Neural progenitor cell (in vitro differentiated cells): ENCODE measurements at regions not wholly inside any gene's neighbourhood (a gene's known extent, or its start where the extent isn't known, plus 50 kb on each side); places are given as distances from the start of the nearest gene placed in this dataset.
A peak's percentile ranks its signal among the peaks of the same experiment; 100 is the strongest.

Experiments
- DNase-seq: peaks from one replicate; pipeline ENCODE4 v3.0.0-alpha.2; 2016; ENCODE audit warnings: low spot score
- H2AFZ ChIP-seq: fragments of 200-600 bp; sonication (generic); replicated peaks from 2 replicates; pipeline ENCODE4 v1.6.1; 2016; ENCODE audit warnings: antibody characterized with exemption
- H3F3A ChIP-seq: fragments of 200-600 bp; sonication (generic); 2 replicates; pipeline ENCODE4 v1.6.1; 2016; ENCODE audit warnings: antibody characterized with exemption, low read depth
- H3K27ac ChIP-seq: fragments of 200-600 bp; sonication (generic); 2 replicates; pipeline ENCODE4 v1.5.1; 2016; ENCODE audit warnings: mild to moderate bottlenecking
- H3K27me3 ChIP-seq: fragments of 200-600 bp; sonication (generic); 2 replicates; pipeline ENCODE4 v1.6.1; 2016; ENCODE audit warnings: mild to moderate bottlenecking, moderate library complexity
- H3K36me3 ChIP-seq: fragments of 200-600 bp; sonication (generic); 2 replicates; pipeline ENCODE4 v1.5.1; 2016
- H3K4me1 ChIP-seq: fragments of 200-600 bp; sonication (generic); 2 replicates; pipeline ENCODE4 v1.6.1; 2016; ENCODE audit warnings: mixed run types
- H3K4me2 ChIP-seq: fragments of 200-600 bp; sonication (generic); 2 replicates; pipeline ENCODE4 v1.6.1; 2016
- H3K4me3 ChIP-seq: fragments of 200-600 bp; sonication (generic); 2 replicates; pipeline ENCODE4 v1.5.1; 2016
- H3K79me2 ChIP-seq: fragments of 200-600 bp; sonication (generic); 2 replicates; pipeline ENCODE4 v1.6.1; 2016; ENCODE audit warnings: low read depth
- H3K9ac ChIP-seq: fragments of 200-600 bp; sonication (generic); 2 replicates; pipeline ENCODE4 v1.6.1; 2016
- H3K9me3 ChIP-seq: fragments of 200-600 bp; sonication (generic); 2 replicates; pipeline ENCODE4 v1.5.1; 2016; ENCODE audit warnings: low read depth
- H4K20me1 ChIP-seq: fragments of 200-600 bp; sonication (generic); 2 replicates; pipeline ENCODE4 v1.6.1; 2016; ENCODE audit warnings: low read depth
- H3K27ac Mint-ChIP-seq: 3 replicates; pipeline ENCODE4 v1.8.0; 2021; ENCODE audit warnings: mixed read lengths
- H3K27me3 Mint-ChIP-seq: 2 replicates; pipeline ENCODE4 v1.8.0; 2022; ENCODE audit warnings: low read depth, mild to moderate bottlenecking, inconsistent platforms, moderate library complexity, mixed read lengths; ENCODE audit not compliant: insufficient read depth
- H3K36me3 Mint-ChIP-seq: 3 replicates; pipeline ENCODE4 v1.8.0; 2021; ENCODE audit warnings: mixed read lengths
- H3K4me1 Mint-ChIP-seq: 3 replicates; pipeline ENCODE4 v1.8.0; 2021; ENCODE audit warnings: mixed read lengths
- H3K4me3 Mint-ChIP-seq: 3 replicates; pipeline ENCODE4 v1.8.0; 2021; ENCODE audit warnings: mild to moderate bottlenecking, moderate library complexity, mixed read lengths
- H3K9me3 Mint-ChIP-seq: 3 replicates; pipeline ENCODE4 v1.8.0; 2020; ENCODE audit warnings: mixed read lengths
- EZH2 ChIP-seq: fragments of 200-600 bp; sonication (generic); IDR thresholded peaks from 2 replicates; pipeline ENCODE4 v1.6.1; 2017; ENCODE audit warnings: antibody characterized with exemption, mild to moderate bottlenecking, moderate library complexity
- EZH2phosphoT487 ChIP-seq: fragments of 200-600 bp; sonication (generic); IDR thresholded peaks from 2 replicates; pipeline ENCODE4 v1.6.1; 2017; ENCODE audit warnings: antibody characterized with exemption
- TF ChIP-seq, protein P1 (sequence below): fragments of 200-600 bp; sonication (generic); IDR thresholded peaks from 2 replicates; pipeline ENCODE4 v1.5.1; 2017; ENCODE audit warnings: antibody characterized with exemption, mild to moderate bottlenecking

DNA sequence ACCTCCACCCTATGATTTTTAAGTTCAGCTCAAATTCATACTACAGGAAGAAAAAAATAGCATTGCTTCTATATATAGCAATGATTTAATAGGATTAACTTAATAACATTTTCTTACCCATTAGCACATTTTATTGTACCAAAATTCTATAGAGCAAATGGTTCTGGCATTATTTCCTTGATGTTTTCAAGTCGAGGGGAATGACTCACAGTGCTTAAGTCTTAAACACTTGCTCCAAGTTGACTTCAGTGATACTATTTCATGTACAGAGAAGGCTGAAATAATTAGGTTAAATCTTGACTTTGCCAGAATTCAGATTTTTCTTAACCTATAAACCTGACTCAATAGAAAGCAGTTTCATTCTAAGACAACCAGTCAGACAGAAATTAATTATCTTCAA, 1133.8 kb downstream of the SORCS3 start:
- H3K27me3 Mint-ChIP-seq, result peaks cover 4% of the 10 kb centered on the region
- no peak for DNase-seq
- Histone ChIP-seq H3F3A (no peaks in the 10 kb centered on the region), H3K4me1 (peaks cover 10% of the 10 kb centered on the region), H3K27ac (no peak overlapping the region), H3K27me3 (no peaks in the 10 kb centered on the region), H3K79me2 (no peaks in the 10 kb centered on the region), H3K4me2 (no peak overlapping the region), H3K4me3 (no peak overlapping the region), H4K20me1 (no peaks in the 10 kb centered on the region), H3K36me3 (no peaks in the 10 kb centered on the region), H3K9ac (no peak overlapping the region), H2AFZ (no peak overlapping the region), H3K9me3 (no peaks in the 10 kb centered on the region)
- H3K9me3 Mint-ChIP-seq, result no peaks in the 10 kb centered on the region
- no peak overlapping the region for H3K27ac Mint-ChIP-seq
- peaks cover 4% of the 10 kb centered on the region for H3K4me1 Mint-ChIP-seq
- TF ChIP-seq, protein P1, sequence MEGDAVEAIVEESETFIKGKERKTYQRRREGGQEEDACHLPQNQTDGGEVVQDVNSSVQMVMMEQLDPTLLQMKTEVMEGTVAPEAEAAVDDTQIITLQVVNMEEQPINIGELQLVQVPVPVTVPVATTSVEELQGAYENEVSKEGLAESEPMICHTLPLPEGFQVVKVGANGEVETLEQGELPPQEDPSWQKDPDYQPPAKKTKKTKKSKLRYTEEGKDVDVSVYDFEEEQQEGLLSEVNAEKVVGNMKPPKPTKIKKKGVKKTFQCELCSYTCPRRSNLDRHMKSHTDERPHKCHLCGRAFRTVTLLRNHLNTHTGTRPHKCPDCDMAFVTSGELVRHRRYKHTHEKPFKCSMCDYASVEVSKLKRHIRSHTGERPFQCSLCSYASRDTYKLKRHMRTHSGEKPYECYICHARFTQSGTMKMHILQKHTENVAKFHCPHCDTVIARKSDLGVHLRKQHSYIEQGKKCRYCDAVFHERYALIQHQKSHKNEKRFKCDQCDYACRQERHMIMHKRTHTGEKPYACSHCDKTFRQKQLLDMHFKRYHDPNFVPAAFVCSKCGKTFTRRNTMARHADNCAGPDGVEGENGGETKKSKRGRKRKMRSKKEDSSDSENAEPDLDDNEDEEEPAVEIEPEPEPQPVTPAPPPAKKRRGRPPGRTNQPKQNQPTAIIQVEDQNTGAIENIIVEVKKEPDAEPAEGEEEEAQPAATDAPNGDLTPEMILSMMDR, result no peak
- TF ChIP-seq EZH2 (no peak), EZH2phosphoT487 (no peak)
- no peak overlapping the region for H3K4me3 Mint-ChIP-seq
- no peaks in the 10 kb centered on the region for H3K36me3 Mint-ChIP-seq

DNA sequence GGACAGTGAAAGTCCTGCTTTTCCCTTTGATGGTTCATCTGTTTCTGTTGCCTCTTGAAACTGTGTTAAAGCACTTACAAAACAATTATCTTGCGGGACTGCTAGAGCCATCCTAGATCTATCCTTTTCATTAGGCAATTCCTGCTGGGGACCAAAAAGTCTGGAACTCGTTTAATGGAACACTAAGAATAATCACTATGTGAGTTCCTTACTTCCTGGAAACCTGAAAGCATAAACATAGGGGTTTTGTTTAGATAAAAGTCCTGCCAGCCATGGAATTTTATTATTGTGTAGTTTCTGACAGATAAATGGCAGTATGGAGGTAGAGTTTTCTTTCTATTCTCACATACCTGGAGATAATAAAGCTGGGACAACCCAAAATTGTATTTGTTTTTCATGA, 1133.3 kb downstream of the SORCS3 start:
- no peak for DNase-seq
- H3K9ac ChIP-seq, result no peak overlapping the region
- H3K4me1 Mint-ChIP-seq, result peaks cover 4% of the 10 kb centered on the region
- no peak overlapping the region for H3K27ac ChIP-seq
- H3K4me3 Mint-ChIP-seq, result no peak overlapping the region
- H3K36me3 Mint-ChIP-seq, result no peaks in the 10 kb centered on the region
- H3K4me2 ChIP-seq, result no peak overlapping the region
- TF ChIP-seq, protein P1, result no peak
- H3K9me3 ChIP-seq, result no peaks in the 10 kb centered on the region
- H4K20me1 ChIP-seq, result no peaks in the 10 kb centered on the region
- H3K9me3 Mint-ChIP-seq, result no peaks in the 10 kb centered on the region
- H3K27ac Mint-ChIP-seq, result no peak overlapping the region
- peaks cover 4% of the 10 kb centered on the region for H3K27me3 Mint-ChIP-seq
- H3F3A ChIP-seq, result no peaks in the 10 kb centered on the region
- no peak overlapping the region for H2AFZ ChIP-seq
- no peaks in the 10 kb centered on the region for H3K36me3 ChIP-seq
- no peak overlapping the region for H3K4me3 ChIP-seq
- no peaks in the 10 kb centered on the region for H3K79me2 ChIP-seq
- peaks cover 10% of the 10 kb centered on the region for H3K4me1 ChIP-seq
- no peaks in the 10 kb centered on the region for H3K27me3 ChIP-seq

DNA sequence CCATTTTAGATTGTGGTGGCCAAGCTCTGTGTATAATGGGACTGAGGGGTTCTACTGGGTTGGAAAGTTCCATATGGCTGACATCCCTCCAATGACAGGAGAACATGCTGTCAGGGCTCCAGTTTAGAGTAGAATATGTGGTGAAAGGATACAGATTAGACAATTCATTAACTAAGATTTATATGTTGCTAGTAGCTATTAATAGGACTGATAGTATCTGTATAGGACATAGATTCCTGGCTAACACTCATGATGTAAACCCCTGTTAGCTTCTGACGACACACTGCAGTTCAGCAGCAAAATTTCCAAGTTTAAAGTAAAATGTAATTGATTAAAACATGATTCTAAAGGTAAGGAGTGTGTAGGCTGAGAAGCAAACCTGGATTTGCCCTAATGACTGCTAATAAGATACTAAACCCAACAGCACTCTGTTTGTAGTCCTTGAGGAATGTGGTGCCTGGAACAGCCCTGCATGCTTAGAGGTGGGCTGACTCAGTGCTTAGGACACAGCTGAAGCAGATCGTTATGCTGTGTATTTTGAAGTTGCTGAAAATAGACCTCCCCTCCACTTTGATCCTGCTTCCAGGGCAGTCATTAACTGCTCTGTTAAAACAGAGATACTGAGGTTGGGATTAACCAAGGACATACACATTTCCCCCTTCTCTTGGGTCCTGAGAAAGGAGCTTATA, 1129.6 kb downstream of the SORCS3 start:
- no peaks in the 10 kb centered on the region for H3K9me3 Mint-ChIP-seq
- Histone ChIP-seq H3K9ac (no peak overlapping the region), H3K4me1 (peaks cover 10% of the 10 kb centered on the region), H3F3A (no peaks in the 10 kb centered on the region), H3K4me3 (no peak overlapping the region), H3K27ac (no peak overlapping the region), H3K79me2 (no peaks in the 10 kb centered on the region), H3K9me3 (no peaks in the 10 kb centered on the region), H3K27me3 (no peaks in the 10 kb centered on the region), H3K4me2 (no peak overlapping the region), H2AFZ (no peak overlapping the region), H3K36me3 (no peaks in the 10 kb centered on the region), H4K20me1 (no peaks in the 10 kb centered on the region)
- H3K27ac Mint-ChIP-seq, result no peak overlapping the region
- TF ChIP-seq EZH2, result no peak
- TF ChIP-seq EZH2phosphoT487, result no peak
- TF ChIP-seq, protein P1, result no peak
- H3K36me3 Mint-ChIP-seq, result no peaks in the 10 kb centered on the region
- H3K4me3 Mint-ChIP-seq, result no peak overlapping the region
- DNase-seq, result peak; percentile 31
- peaks cover 4% of the 10 kb centered on the region for H3K27me3 Mint-ChIP-seq
- peaks cover 9% of the 10 kb centered on the region for H3K4me1 Mint-ChIP-seq
